ENCODE measurements at regions not wholly inside any gene's neighbourhood (a gene's known extent, or its start where the extent isn't known, plus 50 kb on each side); places are given as distances from the start of the nearest gene placed in this dataset.

GRCh38 chr9:14437354-14438231, 123.7 kb upstream of the NFIB start:
- H3K9me3 ChIP-seq (replicated peaks; ENCODE audit: control insufficient read depth, insufficient read depth, low read length), result no peaks in the 10 kb centered on the region
- no peak for TF ChIP-seq CTCF (IDR thresholded peaks at IDR 0.05; ENCODE audit: extremely low read depth in 1 of 2, insufficient read depth in 1 of 2, low read depth in 1 of 2, low read length in 2 of 2)
- TF ChIP-seq MYC (IDR thresholded peaks at IDR 0.05; ENCODE audit: low read depth, low read length), result no peak
- TF ChIP-seq GATA2 (IDR thresholded peaks at IDR 0.05; ENCODE audit: insufficient read depth, insufficient read length, low read depth, low read length), result no peak
- TF ChIP-seq FOS (IDR thresholded peaks at IDR 0.05; ENCODE audit: borderline replicate concordance, insufficient read depth, low read length), result no peak
- TF ChIP-seq JUN (IDR thresholded peaks at IDR 0.05; ENCODE audit: borderline replicate concordance, insufficient read depth, insufficient read length, low read depth), result no peak
- no peak for TF ChIP-seq POLR2A (IDR thresholded peaks at IDR 0.05; ENCODE audit: low read depth, low read length)
- no peaks in the 10 kb centered on the region for H4K20me1 ChIP-seq (replicated peaks; ENCODE audit: control insufficient read depth, extremely low read depth, insufficient read depth, low read length)
- no peak overlapping the region for H3K9ac ChIP-seq (replicated peaks; ENCODE audit: extremely low read depth, insufficient read depth, low read length)
- H3K36me3 ChIP-seq (ENCODE audit: control insufficient read depth in 2 of 2, extremely low read depth in 1 of 2, insufficient read depth in 2 of 2, low read length in 2 of 2), result no peaks in the 10 kb centered on the region
- CTCF ChIA-PET, result interaction anchor here (0.6 to 1.5 kb wide), 4 partner anchors 10 to 775 kb away, joined by 3 to 5 read pairs (median 4); no protein-coding TSS in a partner anchor
- H3K9me1 ChIP-seq (replicated peaks; ENCODE audit: control insufficient read depth, extremely low read depth, insufficient read depth, low read length), result no peaks in the 10 kb centered on the region
- no peak overlapping the region for H3K27ac ChIP-seq (ENCODE audit: insufficient read depth, low read depth, low read length)
- peak overlapping the region; percentile 21 for H3K4me2 ChIP-seq (ENCODE audit: insufficient read depth, low read length)
- intact Hi-C loops (cut with micrococcal nuclease), result no loop called here
- POLR2A ChIA-PET, result interaction anchor here (0.7 kb wide), 1 partner anchor 1421 kb away, joined by 6 read pairs; no protein-coding TSS in a partner anchor
- H3K27me3 ChIP-seq (ENCODE audit: control insufficient read depth in 2 of 2, insufficient read depth in 2 of 2, low read length in 2 of 2), result no peaks in the 10 kb centered on the region
- H3K4me1 ChIP-seq (ENCODE audit: control insufficient read depth, extremely low read depth, insufficient read depth, low read length), result peaks cover 31% of the 10 kb centered on the region
- DNase-seq (ENCODE audit: low read depth, low spot score) (peak; percentile 81), FAIRE-seq (peak; percentile 56)
- H2AFZ ChIP-seq (ENCODE audit: low read depth, low read length), result peak overlapping the region; percentile 35
- no TSS peak for BruUV-seq (replicated peaks)
- dilution Hi-C loops (cut with MboI; ENCODE audit: extremely low pct_ligation_motif_present, low sequenced_read_pairs), result no loop called here
- H3K79me2 ChIP-seq (ENCODE audit: control insufficient read depth, insufficient read depth, low read length), result no peaks in the 10 kb centered on the region
- H3K4me3 ChIP-seq (replicated peaks in 1 of 3; ENCODE audit: insufficient read depth in 1 of 3, low read depth in 1 of 3, low read length in 3 of 3), result no peak overlapping the region
